HepG2 (cell line): ENCODE measurements at regions not wholly inside any gene's neighbourhood (a gene's known extent, or its start where the extent isn't known, plus 50 kb on each side); places are given as distances from the start of the nearest gene placed in this dataset.

Experiments
- ATAC-seq: fragments of 200-7000 bp; cut with Tn5 transposase; 3 replicates; pipeline ENCODE4 v1.9.1; 2020; ENCODE audit warnings: mild to moderate bottlenecking, moderate library complexity
- BruUV-seq: library from RNA; stranded (reverse); fragments of 400-500 nt; replicated peaks from 2 replicates; lab custom pipeline; 2021; lab: Mats Ljungman, UMichigan
- CTCF ChIA-PET: fragments of 300-600 bp; formaldehyde crosslinking; extraction: SDS; loops from one replicate; lab custom pipeline; 2021; ENCODE audit warnings: low total read pairs, inconsistent platforms, low intra/inter-chr PET ratio; lab: Yijun Ruan, JAX
- POLR2A ChIA-PET: fragments of 350-600 bp; sonication (Branson Sonifier 250); formaldehyde crosslinking; loops from one replicate; lab custom pipeline; 2020; ENCODE audit warnings: antibody characterized with exemption, inconsistent platforms; lab: Yijun Ruan, JAX
- DNase-seq: peaks from one replicate; pipeline ENCODE4 v3.0.0-alpha.2; 2015; ENCODE audit warnings: low spot score
- FAIRE-seq: peaks from 3 replicates; lab custom pipeline; 2011; peaks lifted over from hg19 to GRCh38; lab: Jason Lieb, UNC
- H2AFZ ChIP-seq: one replicate; pipeline ENCODE4 v1.6.1; 2011; ENCODE audit warnings: low read length, inconsistent platforms
- H3K27ac ChIP-seq: fragments of 300-600 bp; 3 replicates; pipeline ENCODE4 v1.8.0; 2011; ENCODE audit warnings: mixed run types, mild to moderate bottlenecking, mixed read lengths, low read length, inconsistent platforms; ENCODE audit not compliant: insufficient read depth; ENCODE audit errors: extremely low read length
- H3K27me3 ChIP-seq, 2 experiments: fragments of 200-600 bp in 1 of 2; 2 replicates in 1 of 2; 3 replicates in 1 of 2; pipeline versions ENCODE4 v1.6.0 to v1.8.0; 2011; ENCODE audit warnings: low read length in 2 of 2, mild to moderate bottlenecking in 2 of 2, moderate library complexity in 2 of 2, inconsistent platforms in 1 of 2; ENCODE audit not compliant: insufficient read depth in 2 of 2, control insufficient read depth in 1 of 2
- H3K36me3 ChIP-seq, 2 experiments: fragments of 200-600 bp in 1 of 2; replicated peaks in 1 of 2; 2 replicates in 1 of 2; 3 replicates in 1 of 2; pipeline versions ENCODE4 v1.5.1 to v1.8.0; 2011; ENCODE audit warnings: low read length in 2 of 2, inconsistent platforms in 1 of 2; ENCODE audit not compliant: insufficient read depth in 2 of 2, control insufficient read depth in 1 of 2
- H3K4me1 ChIP-seq: 2 replicates; pipeline ENCODE4 v1.5.1; 2012; ENCODE audit warnings: low read length, inconsistent platforms; ENCODE audit not compliant: insufficient read depth
- H3K4me2 ChIP-seq: 2 replicates; pipeline ENCODE4 v1.6.0; 2011; ENCODE audit warnings: low read depth, low read length, inconsistent platforms
- H3K4me3 ChIP-seq, 3 experiments: fragments of 200-600 bp in 1 of 3; sonication (generic), shearing (Covaris generic) in 1 of 3; replicated peaks in 1 of 3; 2 replicates each; pipeline ENCODE4 v1.5.1; 2011 to 2016; ENCODE audit warnings: low read length in 3 of 3, inconsistent platforms in 2 of 3, low read depth in 2 of 3, mild to moderate bottlenecking in 2 of 3, control low read depth in 1 of 3, mixed read lengths in 1 of 3; ENCODE audit not compliant: insufficient read depth in 1 of 3
- H3K79me2 ChIP-seq: one replicate; pipeline ENCODE4 v1.6.1; 2011; ENCODE audit warnings: low read length, inconsistent platforms; ENCODE audit not compliant: insufficient read depth
- H3K9ac ChIP-seq: 2 replicates; pipeline ENCODE4 v1.6.0; 2011; ENCODE audit warnings: mild to moderate bottlenecking, low read depth, low read length, inconsistent platforms; ENCODE audit not compliant: insufficient read depth
- H3K9me3 ChIP-seq: 2 replicates; pipeline ENCODE4 v1.5.1; 2012; ENCODE audit warnings: mild to moderate bottlenecking, low read length
- H4K20me1 ChIP-seq: 2 replicates; pipeline ENCODE4 v1.6.0; 2011; ENCODE audit warnings: inconsistent platforms, mild to moderate bottlenecking, low read length, moderate library complexity; ENCODE audit not compliant: insufficient read depth
- CREBL2 ChIP-seq: sonication (generic); formaldehyde crosslinking; IDR thresholded peaks from 2 replicates; pipeline ENCODE4 v1.8.1; 2023; ENCODE audit warnings: missing genetic modification reagents, mild to moderate bottlenecking, borderline replicate concordance
- PAF1 ChIP-seq: IDR thresholded peaks from 2 replicates; pipeline ENCODE4 v1.6.1; 2016; ENCODE audit warnings: missing genetic modification reagents, missing compliant biosample characterization
- PREB ChIP-seq: sonication (generic); formaldehyde crosslinking; IDR thresholded peaks from 2 replicates; pipeline ENCODE4 v1.4.0; 2020; ENCODE audit warnings: missing genetic modification reagents
- SRSF9 ChIP-seq: fragments of 200-400 bp; formaldehyde crosslinking; IDR thresholded peaks from 2 replicates; pipeline ENCODE4 v1.6.1; 2018; ENCODE audit warnings: borderline replicate concordance, mild to moderate bottlenecking, low read depth, low read length; ENCODE audit not compliant: insufficient read depth, poor library complexity, severe bottlenecking
- U2AF2 ChIP-seq: fragments of 200-400 bp; formaldehyde crosslinking; IDR thresholded peaks from 2 replicates; pipeline ENCODE4 v1.6.1; 2017; ENCODE audit warnings: low read depth, mild to moderate bottlenecking, low read length
- YEATS2 ChIP-seq: sonication (generic); formaldehyde crosslinking; IDR thresholded peaks from 2 replicates; pipeline ENCODE4 v1.4.0; 2020; ENCODE audit warnings: missing genetic modification reagents, borderline replicate concordance
- ZBTB46 ChIP-seq: sonication (generic); formaldehyde crosslinking; IDR thresholded peaks from 2 replicates; pipeline ENCODE4 v1.4.0; 2020; ENCODE audit warnings: mild to moderate bottlenecking, missing genetic modification reagents, borderline replicate concordance
- ZNF710 ChIP-seq: sonication (generic); formaldehyde crosslinking; IDR thresholded peaks from 2 replicates; pipeline ENCODE4 v1.5.0; 2020; ENCODE audit warnings: mild to moderate bottlenecking, missing genetic modification reagents, borderline replicate concordance
- WGBS: methylation state at CpG from one replicate; pipeline ENCODE4 v1.1.6; 2017; ENCODE audit warnings: low lambda C conversion rate; 5-methylcytosine and 5-hydroxymethylcytosine counted together
- in situ Hi-C: cut with HindIII; loops from 2 replicates; pipeline ENCODE4 v1.10.0; 2017; ENCODE audit warnings: low pct_unique_long_range_greater_than_20kb; ENCODE audit not compliant: extremely low pct_ligation_motif_present
- intact Hi-C: fragments of 100-400 bp; cut with micrococcal nuclease; formaldehyde crosslinking; loops from one replicate; pipeline ENCODE4 v1.10.0; 2022; ENCODE audit not compliant: unreplicated experiment

- TF ChIP-seq SRSF9 (no peak), PAF1 (CRISPR knock-in tag) (no peak), CREBL2 (CRISPR knock-in tag) (no peak), PREB (CRISPR knock-in tag) (no peak), ZNF710 (CRISPR knock-in tag) (no peak), ZBTB46 (CRISPR knock-in tag) (no peak), U2AF2 (no peak)
Observed at GRCh38 chr2:8368463-8368862, 313.4 kb upstream of the ID2 start (continued).

- Histone ChIP-seq H3K9ac (no peak overlapping the region), H3K27me3 (peaks cover 0 to 7% of the 10 kb centered on the region in 2 experiments; a peak in 1 of 5 replicates), H2AFZ (no peak overlapping the region), H3K27ac (no peak overlapping the region), H4K20me1 (no peaks in the 10 kb centered on the region), H3K4me3 (no peak overlapping the region), H3K36me3 (no peaks in the 10 kb centered on the region), H3K9me3 (peaks cover 10% of the 10 kb centered on the region), H3K4me1 (peaks cover 15% of the 10 kb centered on the region), H3K4me2 (no peak overlapping the region), H3K79me2 (no peaks in the 10 kb centered on the region)
- no peak for DNase-seq
- TF ChIP-seq YEATS2 (CRISPR knock-in tag) = no peak
- ATAC-seq = no peak
- BruUV-seq = no TSS peak
- in situ Hi-C loops = no loop called here
- ChIA-PET POLR2A (no interaction called here), CTCF (no interaction called here)
- no peak for FAIRE-seq
- intact Hi-C loops = no loop called here
- 42% methylated on average over 8 of the region's 8 CpGs for WGBS
Observed at GRCh38 chr2:8369522-8369921, 312.3 kb upstream of the ID2 start.
